CD4-positive, alpha-beta T cell (primary cell): ENCODE measurements at regions not wholly inside any gene's neighbourhood (a gene's known extent, or its start where the extent isn't known, plus 50 kb on each side); places are given as distances from the start of the nearest gene placed in this dataset.

ENCODE experiments used
- ATAC-seq: fragments of 200-7000 bp; cut with Tn5 transposase; one replicate; pipeline ENCODE4 v1.10.0; 2022; ENCODE audit warnings: mild to moderate bottlenecking; ENCODE audit not compliant: poor library complexity
- CTCF ChIA-PET: fragments of 350-600 bp; sonication (Branson Sonifier 250); formaldehyde crosslinking; loops from one replicate; lab custom pipeline; 2021; ENCODE audit warnings: antibody characterized with exemption, inconsistent platforms; lab: Charles Lee
- POLR2A ChIA-PET: fragments of 350-600 bp; sonication (Branson Sonifier 250); formaldehyde crosslinking; loops from one replicate; lab custom pipeline; 2021; ENCODE audit warnings: antibody characterized with exemption, inconsistent platforms; lab: Charles Lee
- DNase-seq, 14 experiments: peaks; one replicate each; pipeline ENCODE4 v3.0.0-alpha.2; 2013 to 2020; ENCODE audit warnings: mixed read lengths in 2 of 14
- H3K27ac ChIP-seq, 2 donors: one replicate each; pipeline versions ENCODE4 v1.5.1 to v1.7.0; 2013; ENCODE audit warnings: low read length in 2 of 2, low read depth in 1 of 2, mild to moderate bottlenecking in 1 of 2
- H3K27me3 ChIP-seq, 2 experiments: 1 replicate in 1 of 2; 2 replicates in 1 of 2; pipeline versions ENCODE4 v1.6.1 to v1.7.0; 2013; ENCODE audit warnings: low read length in 2 of 2, control low read depth in 1 of 2, mild to moderate bottlenecking in 1 of 2, moderate library complexity in 1 of 2; ENCODE audit not compliant: insufficient read depth in 2 of 2, control insufficient read depth in 1 of 2
- H3K36me3 ChIP-seq: one replicate; pipeline ENCODE4 v1.6.1; 2013; ENCODE audit warnings: low read length, control low read depth; ENCODE audit not compliant: insufficient read depth
- H3K4me1 ChIP-seq: one replicate; pipeline ENCODE4 v1.6.1; 2013; ENCODE audit warnings: low read length, control low read depth; ENCODE audit not compliant: insufficient read depth
- H3K4me3 ChIP-seq: one replicate; pipeline ENCODE4 v1.5.1; 2013; ENCODE audit warnings: mild to moderate bottlenecking, low read length, moderate library complexity
- H3K9me3 ChIP-seq, 2 experiments: 1 replicate in 1 of 2; 2 replicates in 1 of 2; pipeline versions ENCODE4 v1.6.1 to v1.7.0; 2013; ENCODE audit warnings: low read length in 2 of 2, mild to moderate bottlenecking in 2 of 2, control low read depth in 1 of 2, moderate library complexity in 1 of 2; ENCODE audit not compliant: control insufficient read depth in 1 of 2, insufficient read depth in 1 of 2
- H3K27ac Mint-ChIP-seq: one replicate; pipeline ENCODE4 v1.8.0; 2020; ENCODE audit warnings: mixed read lengths
- H3K27me3 Mint-ChIP-seq: one replicate; pipeline ENCODE4 v1.8.0; 2021; ENCODE audit warnings: mixed read lengths
- H3K36me3 Mint-ChIP-seq: one replicate; pipeline ENCODE4 v1.8.0; 2021; ENCODE audit warnings: low read depth, mixed read lengths
- H3K4me1 Mint-ChIP-seq: one replicate; pipeline ENCODE4 v1.8.0; 2021; ENCODE audit warnings: low read depth, mixed read lengths
- H3K4me3 Mint-ChIP-seq: one replicate; pipeline ENCODE4 v1.8.0; 2020; ENCODE audit warnings: mild to moderate bottlenecking, mixed read lengths
- H3K9me3 Mint-ChIP-seq: one replicate; pipeline ENCODE4 v1.8.0; 2020; ENCODE audit warnings: mixed read lengths
- intact Hi-C, 2 experiments: fragments of 100-400 bp; cut with DNase I in 1 of 2; cut with micrococcal nuclease in 1 of 2; formaldehyde crosslinking; loops; one replicate each; pipeline versions ENCODE4 v1.15.1 to v1.9.0; 2023 to 2025; cut with DNase I, micrococcal nuclease
- TF ChIP-seq, protein P1 (sequence below): fragments of 200-600 bp; IDR thresholded peaks from one replicate; pipeline ENCODE4 v1.8.0; 2022; ENCODE audit warnings: antibody characterized with exemption, mild to moderate bottlenecking

DNA sequence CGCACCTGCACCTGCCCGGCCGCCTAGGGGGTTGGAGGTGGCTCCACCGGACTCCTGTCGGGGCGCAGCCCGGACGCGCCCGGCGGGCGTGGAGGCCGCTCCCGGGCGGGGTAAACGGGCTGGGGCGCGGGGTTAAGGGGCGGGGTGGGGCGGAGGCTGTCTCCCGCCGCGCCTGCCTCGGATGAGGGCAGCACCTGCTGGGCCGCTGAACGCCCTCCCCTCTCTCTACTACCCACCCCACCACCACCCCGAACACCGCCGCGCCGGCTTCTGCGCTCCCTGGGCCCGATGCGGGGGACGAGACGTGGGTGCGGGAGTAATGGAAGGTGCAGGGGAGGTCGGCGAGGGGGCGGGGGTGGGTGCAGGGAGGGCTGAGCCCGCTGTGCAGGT, 224.8 kb upstream of the ID2 start:
- Mint-ChIP-seq H3K36me3 (no peaks in the 10 kb centered on the region), H3K4me1 (peaks cover 25% of the 10 kb centered on the region), H3K9me3 (no peaks in the 10 kb centered on the region), H3K27me3 (no peaks in the 10 kb centered on the region), H3K4me3 (peak overlapping the region; percentile 87), H3K27ac (peak overlapping the region; percentile 60)
- TF ChIP-seq, protein P1, sequence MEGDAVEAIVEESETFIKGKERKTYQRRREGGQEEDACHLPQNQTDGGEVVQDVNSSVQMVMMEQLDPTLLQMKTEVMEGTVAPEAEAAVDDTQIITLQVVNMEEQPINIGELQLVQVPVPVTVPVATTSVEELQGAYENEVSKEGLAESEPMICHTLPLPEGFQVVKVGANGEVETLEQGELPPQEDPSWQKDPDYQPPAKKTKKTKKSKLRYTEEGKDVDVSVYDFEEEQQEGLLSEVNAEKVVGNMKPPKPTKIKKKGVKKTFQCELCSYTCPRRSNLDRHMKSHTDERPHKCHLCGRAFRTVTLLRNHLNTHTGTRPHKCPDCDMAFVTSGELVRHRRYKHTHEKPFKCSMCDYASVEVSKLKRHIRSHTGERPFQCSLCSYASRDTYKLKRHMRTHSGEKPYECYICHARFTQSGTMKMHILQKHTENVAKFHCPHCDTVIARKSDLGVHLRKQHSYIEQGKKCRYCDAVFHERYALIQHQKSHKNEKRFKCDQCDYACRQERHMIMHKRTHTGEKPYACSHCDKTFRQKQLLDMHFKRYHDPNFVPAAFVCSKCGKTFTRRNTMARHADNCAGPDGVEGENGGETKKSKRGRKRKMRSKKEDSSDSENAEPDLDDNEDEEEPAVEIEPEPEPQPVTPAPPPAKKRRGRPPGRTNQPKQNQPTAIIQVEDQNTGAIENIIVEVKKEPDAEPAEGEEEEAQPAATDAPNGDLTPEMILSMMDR = no peak
- H3K27me3 ChIP-seq = no peaks in the 10 kb centered on the region
- DNase-seq (peak in 5 of 14 experiments; percentile 13 to 72 (median 50)), ATAC-seq (peak; percentile 64)
- H3K4me1 ChIP-seq = peaks cover 41% of the 10 kb centered on the region
- peak overlapping the region; percentile 49 for H3K4me3 ChIP-seq
- intact Hi-C loops = loop anchor here (10.0 kb wide), 2 partner anchors 88 to 228 kb away; partner anchors contain the start of gene ID2 (in 1 of the 2)
- CTCF ChIA-PET = no interaction called here
- H3K27ac ChIP-seq = peak overlapping the region in 1 of 2 donors; percentile 37
- H3K36me3 ChIP-seq = no peaks in the 10 kb centered on the region
- POLR2A ChIA-PET = interaction anchor here (1.2 kb wide), 1 partner anchor 19 kb away, joined by 4 read pairs; no protein-coding TSS in a partner anchor
- no peaks in the 10 kb centered on the region for H3K9me3 ChIP-seq

DNA sequence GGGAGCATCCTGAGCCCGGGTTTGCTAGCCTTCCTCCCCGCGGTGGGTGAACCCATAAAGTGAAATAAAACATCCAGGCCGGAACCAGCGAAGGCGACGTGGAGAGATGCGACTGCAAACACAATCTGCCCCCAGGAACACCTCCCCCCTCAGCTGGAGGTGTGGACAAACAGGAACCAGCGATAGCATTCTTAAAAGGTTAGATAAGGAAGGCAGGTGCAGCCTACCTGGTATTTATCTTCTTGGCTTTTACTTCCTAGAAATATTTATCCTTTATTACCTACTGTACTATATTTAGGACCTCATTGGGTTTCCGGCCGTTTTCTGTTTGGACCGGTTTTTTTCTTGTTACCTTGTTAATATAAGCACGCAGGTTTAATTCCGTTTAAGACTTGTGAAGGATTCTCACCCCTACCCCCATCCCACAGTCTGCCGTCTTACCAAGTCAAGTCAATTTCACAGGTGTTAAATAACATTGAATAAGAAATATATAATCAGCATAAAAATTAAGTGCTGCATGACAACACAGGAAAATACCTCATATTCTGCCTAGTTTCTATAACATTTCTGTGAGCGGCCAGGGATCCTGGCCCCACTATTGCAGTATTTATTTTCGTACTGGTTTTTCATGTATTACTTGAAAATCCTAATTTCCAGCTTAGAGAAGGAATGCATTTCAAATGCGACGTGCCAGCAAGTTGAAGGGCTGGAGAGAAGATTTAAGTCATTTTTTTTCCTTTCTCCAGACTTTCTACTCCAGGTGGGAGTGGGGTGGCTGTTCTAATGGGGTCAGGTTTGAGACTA, 224.0 kb upstream of the ID2 start:
- Mint-ChIP-seq H3K36me3 (no peaks in the 10 kb centered on the region), H3K27ac (peak overlapping the region; percentile 60), H3K27me3 (no peaks in the 10 kb centered on the region), H3K4me3 (peak overlapping the region; percentile 87), H3K4me1 (peaks cover 25% of the 10 kb centered on the region), H3K9me3 (no peaks in the 10 kb centered on the region)
- intact Hi-C loops = loop anchor here (10.0 kb wide), 2 partner anchors 87 to 227 kb away; partner anchors contain the start of gene ID2 (in 1 of the 2)
- ChIA-PET POLR2A (interaction anchor here (0.8 to 1.2 kb wide), 2 partner anchors 18 to 432 kb away, joined by 3 to 4 read pairs; no protein-coding TSS in a partner anchor), CTCF (no interaction called here)
- ATAC-seq (no peak), DNase-seq (peak in 4 of 14 experiments; percentile 34 to 61 (median 59))
- no peaks in the 10 kb centered on the region for H3K36me3 ChIP-seq
- H3K27me3 ChIP-seq = no peaks in the 10 kb centered on the region
- H3K4me1 ChIP-seq = peaks cover 41% of the 10 kb centered on the region
- no peak overlapping the region for H3K27ac ChIP-seq
- TF ChIP-seq, protein P1 = no peak
- H3K9me3 ChIP-seq = no peaks in the 10 kb centered on the region
- peak overlapping the region; percentile 49 for H3K4me3 ChIP-seq

DNA sequence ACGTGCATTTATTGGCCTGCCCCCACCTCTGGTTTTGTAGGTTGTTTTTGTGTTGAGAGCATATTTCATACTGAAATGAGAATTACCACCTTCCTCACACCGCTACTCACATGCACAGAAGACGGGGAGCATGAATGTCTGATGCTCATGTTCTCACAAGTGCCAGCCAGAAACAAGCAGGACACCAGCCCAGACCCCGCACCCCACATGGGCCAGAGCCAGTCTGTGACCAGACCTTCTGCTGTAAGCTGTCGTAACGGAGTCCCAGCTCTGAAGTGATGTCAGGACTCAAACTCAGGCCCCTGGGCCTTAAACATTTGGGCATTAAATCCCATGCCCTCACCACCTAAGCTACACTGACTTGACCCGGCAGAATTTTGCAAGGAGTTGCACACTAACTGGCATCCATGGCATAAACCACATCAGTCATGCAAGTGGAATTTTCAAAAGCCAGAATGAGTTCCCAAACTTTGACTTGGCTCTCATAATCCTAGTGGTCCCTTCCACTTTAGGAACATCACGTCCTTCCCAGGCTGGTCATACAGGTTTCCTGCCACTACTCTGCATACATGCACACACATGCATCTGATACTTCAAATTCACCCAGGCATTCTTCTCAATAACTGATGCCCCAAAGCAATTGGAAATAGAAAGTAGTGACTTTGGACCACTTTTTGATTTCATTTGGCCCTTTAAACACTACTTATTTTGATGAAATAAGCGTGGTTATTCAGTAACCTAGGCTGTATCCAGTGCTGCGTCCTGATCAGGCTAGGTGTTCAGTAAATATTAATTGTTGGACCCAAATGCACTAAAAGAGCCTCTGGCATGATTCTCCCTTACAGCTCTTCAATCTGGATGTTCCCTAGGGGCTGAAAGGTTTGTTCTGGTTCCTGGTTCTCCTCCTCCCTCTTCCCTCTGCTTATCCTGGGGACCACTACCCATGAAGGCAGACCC, 223.1 kb upstream of the ID2 start:
- Mint-ChIP-seq H3K4me1 (peaks cover 25% of the 10 kb centered on the region), H3K4me3 (peak overlapping the region; percentile 35), H3K9me3 (no peaks in the 10 kb centered on the region), H3K27me3 (no peaks in the 10 kb centered on the region), H3K27ac (peak overlapping the region; percentile 60), H3K36me3 (no peaks in the 10 kb centered on the region)
- POLR2A ChIA-PET = no interaction called here
- Histone ChIP-seq H3K36me3 (no peaks in the 10 kb centered on the region), H3K4me1 (peaks cover 38% of the 10 kb centered on the region), H3K27me3 (no peaks in the 10 kb centered on the region), H3K27ac (no peak overlapping the region), H3K4me3 (no peak overlapping the region), H3K9me3 (no peaks in the 10 kb centered on the region)
- no peak for DNase-seq
- CTCF ChIA-PET = no interaction called here
- ATAC-seq = no peak
- TF ChIP-seq, protein P1 = no peak
- intact Hi-C loops = loop anchor here (10.0 kb wide), 2 partner anchors 86 to 226 kb away; partner anchors contain the start of gene ID2 (in 1 of the 2)
